ENCODE measurements at regions not wholly inside any gene's neighbourhood (a gene's known extent, or its start where the extent isn't known, plus 50 kb on each side); places are given as distances from the start of the nearest gene placed in this dataset.

DNA sequence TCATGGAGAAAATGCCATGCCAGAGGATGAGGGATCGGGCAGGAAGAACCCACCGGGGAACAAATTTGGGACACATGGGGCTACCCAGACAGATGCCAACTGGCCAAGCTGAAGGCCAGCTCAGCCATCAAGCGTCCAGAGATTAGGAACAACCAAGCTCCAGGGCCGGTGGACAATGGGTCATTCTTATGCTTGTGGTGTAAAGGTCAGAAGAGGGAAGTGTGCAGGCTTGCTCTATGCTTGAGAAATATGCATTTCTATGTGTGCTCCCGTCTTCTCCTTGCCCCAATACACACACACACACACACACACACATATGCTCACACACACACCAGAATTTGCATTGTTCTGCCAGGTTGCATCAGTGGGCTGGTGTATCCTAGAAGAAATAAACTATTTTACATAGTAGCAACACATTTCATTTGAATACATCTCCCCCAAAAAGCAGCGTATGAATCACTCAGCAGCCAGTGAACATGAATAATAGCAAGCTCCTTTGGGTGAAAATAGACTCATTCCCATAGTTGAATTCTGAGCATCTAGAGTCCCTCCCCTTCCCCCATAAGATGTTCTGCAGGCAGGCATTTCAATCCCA is 201.9 kb upstream of the PPARGC1A start:
- no peak for DNase-seq
- no peak overlapping the region for H3K27ac Mint-ChIP-seq
- H3K36me3 Mint-ChIP-seq (ENCODE audit: low read depth) = no peaks in the 10 kb centered on the region
- intact Hi-C loops (cut with micrococcal nuclease) = no loop called here
- CTCF ChIA-PET = no interaction called here
- H3K27me3 Mint-ChIP-seq (ENCODE audit: low read depth) = no peaks in the 10 kb centered on the region
- H3K4me3 Mint-ChIP-seq = no peak overlapping the region
- no peaks in the 10 kb centered on the region for H3K9me3 Mint-ChIP-seq
- H3K4me1 Mint-ChIP-seq (ENCODE audit: low read depth) = no peaks in the 10 kb centered on the region

DNA sequence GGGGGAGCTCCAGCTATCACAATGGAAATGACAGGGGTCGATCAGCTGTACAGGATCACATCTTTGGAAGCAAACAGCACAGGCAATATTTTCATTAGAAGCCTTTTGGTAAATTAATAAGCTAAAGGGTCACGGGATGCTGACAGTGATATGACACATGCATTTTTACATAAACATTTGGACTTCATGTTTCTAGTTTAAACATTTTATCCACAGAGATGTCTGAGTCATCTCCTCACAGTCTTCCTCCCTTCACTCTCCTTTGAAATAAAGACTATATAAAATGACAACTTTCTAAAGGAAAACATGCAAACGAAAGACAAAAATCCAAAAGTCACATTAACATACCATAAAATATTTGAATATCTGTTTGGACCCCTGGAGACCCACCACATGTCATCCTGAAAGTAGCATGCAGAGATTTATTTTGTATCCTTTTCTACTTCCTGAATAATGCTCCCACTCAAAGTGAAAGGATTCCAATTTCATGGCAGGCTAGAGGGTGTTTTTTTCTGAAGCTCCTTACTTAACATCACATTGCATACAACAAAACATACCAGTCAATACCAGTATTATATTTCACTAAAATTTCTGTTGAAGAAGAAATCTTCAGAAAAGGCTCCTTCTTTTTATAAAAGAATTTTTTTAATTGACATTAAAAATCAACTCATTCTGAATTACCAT is 200.1 kb upstream of the PPARGC1A start:
- H3K27ac Mint-ChIP-seq = no peak overlapping the region
- CTCF ChIA-PET = no interaction called here

DNA sequence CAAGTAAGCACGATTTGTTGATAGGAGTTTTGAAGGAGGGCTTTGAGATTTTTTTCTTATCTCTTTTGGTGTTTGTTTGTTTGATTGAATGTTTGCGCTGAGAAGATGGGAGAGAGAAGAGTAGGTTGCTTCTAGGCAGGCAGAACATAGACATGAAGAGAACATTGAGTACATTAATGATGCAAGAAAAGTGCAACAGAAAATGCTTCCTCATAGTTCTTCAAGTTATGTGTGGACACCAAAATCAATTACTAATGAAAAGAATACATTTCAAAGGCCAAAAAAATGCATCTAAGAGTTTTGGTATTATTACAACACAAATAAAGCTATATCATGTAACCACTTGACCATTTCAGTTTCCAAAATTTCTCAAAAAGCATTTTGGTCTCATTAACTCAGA is 191.0 kb upstream of the PPARGC1A start:
- no peaks in the 10 kb centered on the region for H3K36me3 Mint-ChIP-seq (ENCODE audit: low read depth)
- DNase-seq = no peak
- H3K27ac Mint-ChIP-seq = no peak overlapping the region
- no peaks in the 10 kb centered on the region for H3K4me1 Mint-ChIP-seq (ENCODE audit: low read depth)
- H3K27me3 Mint-ChIP-seq (ENCODE audit: low read depth) = peaks cover 2% of the 10 kb centered on the region
- CTCF ChIA-PET = no interaction called here
- H3K4me3 Mint-ChIP-seq = no peak overlapping the region
- H3K9me3 Mint-ChIP-seq = peaks cover 5% of the 10 kb centered on the region
- intact Hi-C loops (cut with micrococcal nuclease) = no loop called here

More for the DNA sequence above, 200.1 kb upstream of the PPARGC1A start:
- DNase-seq = no peak
- Mint-ChIP-seq H3K27me3 (ENCODE audit: low read depth) (no peaks in the 10 kb centered on the region), H3K9me3 (no peaks in the 10 kb centered on the region), H3K4me3 (no peak overlapping the region), H3K4me1 (ENCODE audit: low read depth) (no peaks in the 10 kb centered on the region), H3K36me3 (ENCODE audit: low read depth) (no peaks in the 10 kb centered on the region)
- intact Hi-C loops (cut with micrococcal nuclease) = no loop called here

DNA sequence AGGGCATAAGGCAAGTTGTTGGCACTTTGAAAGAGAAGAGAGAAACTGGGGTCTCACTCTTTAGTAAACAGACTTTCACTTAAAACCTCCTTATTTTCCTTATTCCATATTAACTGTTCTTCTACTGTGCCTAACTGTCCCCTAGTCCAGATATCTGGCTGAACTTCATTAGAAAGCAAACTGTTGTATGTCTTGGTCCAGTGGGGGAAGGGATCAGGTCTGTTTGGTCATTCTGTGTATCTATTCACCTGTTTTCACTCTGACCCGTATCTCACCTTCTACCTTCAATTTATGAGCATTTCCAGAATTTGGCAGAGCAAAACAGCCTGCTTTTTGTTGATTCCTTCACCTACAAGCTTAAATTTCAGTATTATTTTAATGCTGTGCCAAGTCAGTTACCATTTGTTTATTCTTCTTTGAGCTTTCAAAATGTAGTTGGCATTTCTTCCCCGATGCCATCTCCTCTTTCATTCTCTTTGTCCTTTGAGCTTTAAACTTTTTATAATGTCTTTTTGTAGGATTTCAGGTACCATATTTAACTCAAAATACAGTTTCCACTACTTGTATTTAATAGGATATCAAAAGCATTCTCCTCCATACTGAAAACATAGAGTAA is 188.6 kb upstream of the PPARGC1A start:
- Mint-ChIP-seq H3K27ac (no peak overlapping the region), H3K9me3 (peaks cover 7% of the 10 kb centered on the region), H3K4me3 (no peak overlapping the region), H3K4me1 (ENCODE audit: low read depth) (no peaks in the 10 kb centered on the region), H3K27me3 (ENCODE audit: low read depth) (peaks cover 2% of the 10 kb centered on the region), H3K36me3 (ENCODE audit: low read depth) (no peaks in the 10 kb centered on the region)
- CTCF ChIA-PET = no interaction called here
- intact Hi-C loops (cut with micrococcal nuclease) = no loop called here
- DNase-seq = no peak

DNA sequence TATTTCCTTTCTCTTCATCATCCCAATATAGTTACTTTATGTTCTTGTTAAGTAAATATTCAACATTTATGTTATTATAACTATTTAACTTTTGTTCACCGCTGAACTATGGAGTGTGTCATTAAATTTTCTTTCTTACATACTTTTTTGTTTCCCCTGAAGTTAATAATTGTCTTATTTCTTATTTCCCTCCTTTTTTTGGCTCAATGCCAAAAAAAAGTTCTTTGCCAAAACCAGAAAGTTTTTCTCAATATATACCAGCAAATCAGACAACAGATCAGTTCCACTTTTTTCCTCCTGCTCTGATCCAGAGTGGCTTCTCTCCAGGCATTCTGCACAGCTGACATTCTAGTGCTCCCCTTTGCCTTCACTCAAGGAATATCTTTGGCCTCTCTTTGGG is 187.0 kb upstream of the PPARGC1A start:
- intact Hi-C loops (cut with micrococcal nuclease) = no loop called here
- Mint-ChIP-seq H3K27ac (no peak overlapping the region), H3K9me3 (peaks cover 7% of the 10 kb centered on the region), H3K4me1 (ENCODE audit: low read depth) (no peaks in the 10 kb centered on the region), H3K4me3 (no peak overlapping the region), H3K27me3 (ENCODE audit: low read depth) (peaks cover 5% of the 10 kb centered on the region), H3K36me3 (ENCODE audit: low read depth) (no peaks in the 10 kb centered on the region)
- no peak for DNase-seq
- CTCF ChIA-PET = no interaction called here

DNA sequence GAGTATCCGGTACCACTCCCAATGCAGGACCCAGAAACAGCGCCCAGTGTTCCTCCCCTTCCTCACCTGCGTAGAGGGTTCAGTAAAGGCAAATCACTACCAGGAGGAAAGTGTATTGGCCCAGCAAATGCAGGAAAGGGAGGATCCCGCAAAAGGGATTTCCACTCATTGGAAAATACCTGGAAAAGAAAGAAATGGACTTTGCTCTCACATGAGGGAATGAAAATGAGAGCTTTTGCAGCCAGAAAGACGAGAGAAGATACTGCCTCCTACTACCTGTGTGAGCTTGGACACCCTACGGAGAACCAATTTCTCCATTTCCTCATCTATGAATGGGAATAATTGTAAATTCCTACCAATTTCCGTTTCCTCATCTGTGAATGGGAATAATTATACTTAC is 184.1 kb upstream of the PPARGC1A start:
- H3K4me3 Mint-ChIP-seq = no peak overlapping the region
- peaks cover 7% of the 10 kb centered on the region for H3K9me3 Mint-ChIP-seq
- no peaks in the 10 kb centered on the region for H3K36me3 Mint-ChIP-seq (ENCODE audit: low read depth)
- H3K4me1 Mint-ChIP-seq (ENCODE audit: low read depth) = no peaks in the 10 kb centered on the region
- peaks cover 3% of the 10 kb centered on the region for H3K27me3 Mint-ChIP-seq (ENCODE audit: low read depth)
- DNase-seq = no peak
- intact Hi-C loops (cut with micrococcal nuclease) = no loop called here
- no peak overlapping the region for H3K27ac Mint-ChIP-seq
- CTCF ChIA-PET = no interaction called here

DNA sequence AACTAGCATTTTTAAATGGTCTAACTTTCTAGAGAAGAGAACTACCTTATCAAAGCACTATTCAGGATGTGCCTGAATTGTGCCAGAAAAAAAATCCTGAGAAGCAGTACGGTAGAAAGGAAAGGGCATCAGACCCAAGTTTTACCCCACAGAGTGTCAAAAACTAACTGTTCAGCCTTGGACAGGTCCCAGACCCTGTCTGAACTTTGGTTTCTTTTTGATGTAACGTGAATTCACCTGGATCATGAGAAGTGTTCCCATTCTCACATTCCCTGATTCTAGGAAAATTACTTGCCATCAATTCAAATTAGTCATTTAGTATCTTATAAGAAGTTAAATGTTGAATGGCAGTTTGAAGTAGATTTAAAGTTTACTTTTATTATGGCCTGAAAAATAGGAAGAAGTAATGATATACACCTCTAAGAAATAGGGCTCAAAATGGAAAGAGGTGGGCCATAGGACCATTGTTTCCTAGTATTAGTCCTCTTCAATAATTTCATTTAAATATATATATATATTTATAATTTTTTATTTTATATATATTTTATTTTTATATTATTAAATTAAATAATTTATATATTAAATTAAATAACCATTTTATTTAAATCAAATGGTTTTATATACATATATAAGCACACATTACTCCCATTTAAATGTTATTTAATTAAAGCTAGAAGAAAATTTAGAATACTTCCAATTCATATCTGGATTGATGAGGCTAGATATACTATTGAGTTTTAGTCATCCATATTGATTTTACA is 181.9 kb upstream of the PPARGC1A start:
- CTCF ChIA-PET = no interaction called here
- H3K9me3 Mint-ChIP-seq = peaks cover 7% of the 10 kb centered on the region
- DNase-seq = no peak
- H3K27me3 Mint-ChIP-seq (ENCODE audit: low read depth) = peaks cover 3% of the 10 kb centered on the region
- no peaks in the 10 kb centered on the region for H3K4me1 Mint-ChIP-seq (ENCODE audit: low read depth)
- intact Hi-C loops (cut with micrococcal nuclease) = no loop called here
- H3K36me3 Mint-ChIP-seq (ENCODE audit: low read depth) = no peaks in the 10 kb centered on the region
- no peak overlapping the region for H3K4me3 Mint-ChIP-seq
- H3K27ac Mint-ChIP-seq = no peak overlapping the region

DNA sequence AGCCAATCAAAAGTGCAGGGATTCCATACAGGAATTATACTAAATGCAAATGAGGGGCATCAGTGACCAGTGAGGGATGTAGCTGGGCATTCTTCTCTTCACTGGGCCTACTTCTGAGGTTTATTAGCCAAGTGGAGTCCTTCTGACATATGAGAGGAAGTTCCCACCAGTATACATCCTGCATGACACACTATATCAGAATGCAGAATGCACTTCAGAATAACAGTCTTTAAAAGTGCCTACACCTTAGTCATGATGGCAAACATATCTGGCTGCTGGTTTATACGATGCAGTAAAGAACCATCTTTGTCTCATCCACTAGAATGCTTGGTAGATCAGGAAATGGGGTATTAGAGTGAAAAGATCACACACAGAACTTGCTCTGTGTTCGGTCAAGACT is 180.3 kb upstream of the PPARGC1A start:
- Mint-ChIP-seq H3K27ac (no peak overlapping the region), H3K9me3 (no peaks in the 10 kb centered on the region), H3K27me3 (ENCODE audit: low read depth) (peaks cover 3% of the 10 kb centered on the region), H3K36me3 (ENCODE audit: low read depth) (no peaks in the 10 kb centered on the region), H3K4me3 (no peak overlapping the region), H3K4me1 (ENCODE audit: low read depth) (no peaks in the 10 kb centered on the region)
- DNase-seq = no peak
- CTCF ChIA-PET = no interaction called here
- intact Hi-C loops (cut with micrococcal nuclease) = no loop called here

DNA sequence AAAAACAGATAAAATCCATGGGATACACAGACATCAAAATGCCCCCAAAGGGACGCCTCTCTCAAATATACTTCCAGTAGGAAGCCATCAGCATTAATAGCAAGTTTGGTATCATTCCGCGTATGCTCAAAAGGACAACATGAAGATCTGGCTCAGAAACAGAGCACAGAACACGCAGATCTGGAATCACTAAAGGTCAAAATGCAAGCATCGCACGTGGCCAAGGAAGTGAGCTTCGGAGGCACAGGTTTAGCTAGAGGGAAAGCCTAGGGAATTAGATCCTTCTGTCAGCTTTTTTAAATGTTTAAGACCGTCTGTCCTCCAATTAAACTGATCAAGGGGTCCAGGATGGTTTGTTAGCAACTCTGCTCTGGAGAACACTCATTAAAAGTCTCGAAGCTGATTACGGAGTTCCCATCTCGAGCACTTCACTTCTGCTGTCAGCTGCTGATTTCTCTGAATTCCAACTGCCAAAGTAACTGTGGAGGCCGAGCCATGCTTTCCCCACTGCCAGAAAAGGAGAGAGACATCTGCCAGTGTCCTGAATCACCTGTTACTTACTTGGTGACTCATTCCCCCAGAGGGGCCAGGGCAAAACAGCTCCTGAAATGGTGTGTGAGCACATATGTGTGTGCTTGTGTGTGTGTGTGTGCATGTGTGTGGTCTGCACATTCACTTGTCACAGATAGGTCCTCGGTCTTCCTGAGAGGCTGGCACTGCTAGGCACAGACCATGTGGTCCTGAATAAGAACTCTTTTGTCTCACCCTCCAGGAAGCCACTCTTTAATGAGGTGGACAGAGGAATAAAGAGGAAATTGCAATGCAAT is 177.7 kb upstream of the PPARGC1A start:
- intact Hi-C loops (cut with micrococcal nuclease) = no loop called here
- H3K4me1 Mint-ChIP-seq (ENCODE audit: low read depth) = no peaks in the 10 kb centered on the region
- no peak for DNase-seq
- CTCF ChIA-PET = no interaction called here
- no peak overlapping the region for H3K27ac Mint-ChIP-seq
- H3K27me3 Mint-ChIP-seq (ENCODE audit: low read depth) = no peaks in the 10 kb centered on the region
- H3K4me3 Mint-ChIP-seq = no peak overlapping the region
- no peaks in the 10 kb centered on the region for H3K9me3 Mint-ChIP-seq
- no peaks in the 10 kb centered on the region for H3K36me3 Mint-ChIP-seq (ENCODE audit: low read depth)

DNA sequence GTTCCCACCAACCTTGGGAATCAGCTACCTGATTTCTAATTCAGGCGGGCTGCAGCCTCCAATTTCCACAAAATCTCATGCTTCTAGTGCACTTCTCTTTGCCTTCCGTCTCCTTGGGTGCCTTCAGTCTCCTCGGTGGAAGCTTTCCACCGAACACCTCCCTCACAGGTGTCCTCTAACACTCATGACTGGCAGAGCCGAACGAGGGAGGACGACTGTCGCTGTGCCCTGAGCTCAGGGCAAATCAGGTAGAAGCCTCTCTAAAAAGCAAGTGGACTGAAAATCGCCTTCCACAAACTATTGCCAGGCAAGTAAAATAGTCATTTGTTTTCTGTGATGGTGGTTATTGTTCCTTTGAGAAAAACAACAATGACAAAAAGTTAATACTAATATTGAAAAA is 176.1 kb upstream of the PPARGC1A start:
- Mint-ChIP-seq H3K4me3 (no peak overlapping the region), H3K36me3 (ENCODE audit: low read depth) (no peaks in the 10 kb centered on the region), H3K9me3 (no peaks in the 10 kb centered on the region), H3K27ac (no peak overlapping the region), H3K27me3 (ENCODE audit: low read depth) (no peaks in the 10 kb centered on the region), H3K4me1 (ENCODE audit: low read depth) (no peaks in the 10 kb centered on the region)
- no peak for DNase-seq
- intact Hi-C loops (cut with micrococcal nuclease) = no loop called here
- CTCF ChIA-PET = no interaction called here

DNA sequence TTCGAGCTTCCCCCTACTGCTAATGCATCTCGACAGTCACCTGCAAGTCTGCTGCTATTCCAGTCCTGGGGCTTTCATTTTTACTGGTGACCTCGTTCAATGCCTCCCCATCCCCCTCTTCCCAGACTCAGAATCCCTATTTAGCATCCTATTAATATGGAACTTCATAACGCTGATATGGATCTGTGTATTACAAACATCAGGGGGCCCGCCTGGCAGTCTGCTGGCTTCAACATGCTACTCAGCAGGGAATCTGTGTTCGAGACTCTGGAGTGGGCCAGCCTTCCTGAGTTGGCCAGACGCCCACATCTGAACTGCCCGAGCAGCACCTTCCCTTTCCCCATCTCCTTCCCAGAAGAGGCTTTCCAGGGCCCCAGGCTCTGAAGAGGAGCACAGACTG is 173.9 kb upstream of the PPARGC1A start:
- H3K27me3 Mint-ChIP-seq (ENCODE audit: low read depth) = peaks cover 6% of the 10 kb centered on the region
- H3K4me3 Mint-ChIP-seq = no peak overlapping the region
- DNase-seq = no peak
- CTCF ChIA-PET = no interaction called here
- H3K36me3 Mint-ChIP-seq (ENCODE audit: low read depth) = no peaks in the 10 kb centered on the region
- intact Hi-C loops (cut with micrococcal nuclease) = no loop called here
- H3K4me1 Mint-ChIP-seq (ENCODE audit: low read depth) = no peaks in the 10 kb centered on the region
- no peak overlapping the region for H3K27ac Mint-ChIP-seq
- no peaks in the 10 kb centered on the region for H3K9me3 Mint-ChIP-seq

DNA sequence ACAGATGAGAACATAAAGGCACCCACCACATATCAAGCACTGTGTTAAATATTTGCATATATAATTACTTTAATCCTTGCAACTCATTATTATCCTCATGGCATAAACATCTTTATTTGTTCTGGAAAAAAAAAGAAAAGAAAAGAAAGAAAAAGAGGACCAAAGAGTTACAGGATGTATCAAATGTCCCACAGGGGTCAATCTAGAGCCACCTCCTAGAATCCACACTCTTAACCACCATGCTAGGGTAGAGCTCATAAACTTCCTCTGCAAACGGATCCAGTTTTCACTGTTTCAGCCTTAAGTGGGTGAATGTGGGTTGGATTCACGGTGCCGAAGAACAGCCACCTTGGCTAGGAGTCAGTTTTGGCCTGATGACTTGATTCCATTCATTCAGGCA is 171.1 kb upstream of the PPARGC1A start:
- intact Hi-C loops (cut with micrococcal nuclease) = no loop called here
- H3K9me3 Mint-ChIP-seq = no peaks in the 10 kb centered on the region
- CTCF ChIA-PET = no interaction called here
- DNase-seq = no peak
- H3K27me3 Mint-ChIP-seq (ENCODE audit: low read depth) = peaks cover 6% of the 10 kb centered on the region
- H3K4me3 Mint-ChIP-seq = no peak overlapping the region
- H3K27ac Mint-ChIP-seq = no peak overlapping the region
- no peaks in the 10 kb centered on the region for H3K4me1 Mint-ChIP-seq (ENCODE audit: low read depth)
- no peaks in the 10 kb centered on the region for H3K36me3 Mint-ChIP-seq (ENCODE audit: low read depth)

Measured in activated naive CD4-positive, alpha-beta T cell treated with anti-CD3 and anti-CD28 coated beads for 36 hours (primary cell).